ENCODE measurements at regions not wholly inside any gene's neighbourhood (a gene's known extent, or its start where the extent isn't known, plus 50 kb on each side); places are given as distances from the start of the nearest gene placed in this dataset.
"Not testable (repeated sequence)": the region's sequence is repeated elsewhere in the genome, so short reads cannot be mapped to it uniquely, and the experiment has no call there.

GRCh38 chr16:65805704-65806103 is 560.8 kb upstream of the CDH5 start:
- H3K36me3 ChIP-seq (ENCODE audit: control insufficient read depth, insufficient read depth, low read length); H3K4me3 ChIP-seq (ENCODE audit: low read depth, low read length); DNase-seq (ENCODE audit: low read depth in 4 of 6, low spot score in 6 of 6); H3K27ac ChIP-seq (ENCODE audit: low read depth, low read length); H3K4me1 ChIP-seq (ENCODE audit: control insufficient read depth, insufficient read depth, low read length); H3K27me3 ChIP-seq (ENCODE audit: control insufficient read depth, insufficient read depth, low read length); H3K9me3 ChIP-seq (ENCODE audit: control insufficient read depth, insufficient read depth, low read length): not testable (repeated sequence)

- no peak overlapping the region for H3K27ac ChIP-seq (ENCODE audit: low read depth, low read length)
- WGBS (ENCODE audit: insufficient coverage), result no CpG with 5 or more reads among the region's 3 CpGs
- no peaks in the 10 kb centered on the region for H3K4me1 ChIP-seq (ENCODE audit: control insufficient read depth, insufficient read depth, low read length)
- H3K36me3 ChIP-seq (ENCODE audit: control insufficient read depth, insufficient read depth, low read length), result no peaks in the 10 kb centered on the region
- H3K4me3 ChIP-seq (ENCODE audit: low read depth, low read length), result no peak overlapping the region
- DNase-seq (ENCODE audit: low read depth in 4 of 6, low spot score in 6 of 6), result no peak
- no peaks in the 10 kb centered on the region for H3K9me3 ChIP-seq (ENCODE audit: control insufficient read depth, insufficient read depth, low read length)
- no peaks in the 10 kb centered on the region for H3K27me3 ChIP-seq (ENCODE audit: control insufficient read depth, insufficient read depth, low read length)
Observed at GRCh38 chr16:65796481-65796880, 570.0 kb upstream of the CDH5 start.

GRCh38 chr16:65794973-65795372 is 571.5 kb upstream of the CDH5 start:
- no peak for DNase-seq (ENCODE audit: low read depth in 4 of 6, low spot score in 6 of 6)
- no CpG with 5 or more reads among the region's 1 CpG for WGBS (ENCODE audit: insufficient coverage)

GRCh38 chr16:65793781-65794180 is 572.7 kb upstream of the CDH5 start:
- no peak for DNase-seq (ENCODE audit: low read depth in 4 of 6, low spot score in 6 of 6)
- WGBS (ENCODE audit: insufficient coverage), result 86% methylated on average over 1 of the region's 3 CpGs

More at GRCh38 chr16:65794973-65795372, 571.5 kb upstream of the CDH5 start:
- no peaks in the 10 kb centered on the region for H3K9me3 ChIP-seq (ENCODE audit: control insufficient read depth, insufficient read depth, low read length)
- no peaks in the 10 kb centered on the region for H3K36me3 ChIP-seq (ENCODE audit: control insufficient read depth, insufficient read depth, low read length)
- no peaks in the 10 kb centered on the region for H3K27me3 ChIP-seq (ENCODE audit: control insufficient read depth, insufficient read depth, low read length)
- H3K4me3 ChIP-seq (ENCODE audit: low read depth, low read length), result no peak overlapping the region
- H3K27ac ChIP-seq (ENCODE audit: low read depth, low read length), result no peak overlapping the region
- H3K4me1 ChIP-seq (ENCODE audit: control insufficient read depth, insufficient read depth, low read length), result no peaks in the 10 kb centered on the region

GRCh38 chr16:65790768-65791167 is 575.7 kb upstream of the CDH5 start:
- H3K36me3 ChIP-seq (ENCODE audit: control insufficient read depth, insufficient read depth, low read length), result no peaks in the 10 kb centered on the region
- H3K4me1 ChIP-seq (ENCODE audit: control insufficient read depth, insufficient read depth, low read length), result peaks cover 5% of the 10 kb centered on the region
- no peaks in the 10 kb centered on the region for H3K9me3 ChIP-seq (ENCODE audit: control insufficient read depth, insufficient read depth, low read length)
- H3K27me3 ChIP-seq (ENCODE audit: control insufficient read depth, insufficient read depth, low read length), result no peaks in the 10 kb centered on the region
- DNase-seq (ENCODE audit: low read depth in 4 of 6, low spot score in 6 of 6), result no peak
- no peak overlapping the region for H3K4me3 ChIP-seq (ENCODE audit: low read depth, low read length)
- no peak overlapping the region for H3K27ac ChIP-seq (ENCODE audit: low read depth, low read length)
- WGBS (ENCODE audit: insufficient coverage), result 73% methylated on average over 2 of the region's 2 CpGs

More at GRCh38 chr16:65793781-65794180, 572.7 kb upstream of the CDH5 start:
- Histone ChIP-seq H3K27me3 (ENCODE audit: control insufficient read depth, insufficient read depth, low read length) (no peaks in the 10 kb centered on the region), H3K4me1 (ENCODE audit: control insufficient read depth, insufficient read depth, low read length) (no peaks in the 10 kb centered on the region), H3K9me3 (ENCODE audit: control insufficient read depth, insufficient read depth, low read length) (no peaks in the 10 kb centered on the region), H3K36me3 (ENCODE audit: control insufficient read depth, insufficient read depth, low read length) (no peaks in the 10 kb centered on the region), H3K4me3 (ENCODE audit: low read depth, low read length) (no peak overlapping the region), H3K27ac (ENCODE audit: low read depth, low read length) (no peak overlapping the region)

GRCh38 chr16:65789161-65789945 is 577.1 kb upstream of the CDH5 start:
- Histone ChIP-seq H3K36me3 (ENCODE audit: control insufficient read depth, insufficient read depth, low read length) (no peaks in the 10 kb centered on the region), H3K27me3 (ENCODE audit: control insufficient read depth, insufficient read depth, low read length) (no peaks in the 10 kb centered on the region), H3K4me3 (ENCODE audit: low read depth, low read length) (no peak overlapping the region), H3K9me3 (ENCODE audit: control insufficient read depth, insufficient read depth, low read length) (no peaks in the 10 kb centered on the region), H3K27ac (ENCODE audit: low read depth, low read length) (no peak overlapping the region), H3K4me1 (ENCODE audit: control insufficient read depth, insufficient read depth, low read length) (peaks cover 5% of the 10 kb centered on the region)
- no CpG with 5 or more reads among the region's 2 CpGs for WGBS (ENCODE audit: insufficient coverage)
- no peak for DNase-seq (ENCODE audit: low read depth in 4 of 6, low spot score in 6 of 6)

- no peak for DNase-seq (ENCODE audit: low read depth in 4 of 6, low spot score in 6 of 6)
- no peaks in the 10 kb centered on the region for H3K9me3 ChIP-seq (ENCODE audit: control insufficient read depth, insufficient read depth, low read length)
- H3K27me3 ChIP-seq (ENCODE audit: control insufficient read depth, insufficient read depth, low read length), result no peaks in the 10 kb centered on the region
- WGBS (ENCODE audit: insufficient coverage), result 90% methylated on average over 2 of the region's 4 CpGs
- H3K4me3 ChIP-seq (ENCODE audit: low read depth, low read length), result no peak overlapping the region
- no peak overlapping the region for H3K27ac ChIP-seq (ENCODE audit: low read depth, low read length)
- peaks cover 5% of the 10 kb centered on the region for H3K4me1 ChIP-seq (ENCODE audit: control insufficient read depth, insufficient read depth, low read length)
- H3K36me3 ChIP-seq (ENCODE audit: control insufficient read depth, insufficient read depth, low read length), result no peaks in the 10 kb centered on the region
Observed at GRCh38 chr16:65788434-65789140, 577.9 kb upstream of the CDH5 start.

- H3K36me3 ChIP-seq (ENCODE audit: control insufficient read depth, insufficient read depth, low read length), result no peaks in the 10 kb centered on the region
- peak in 2 of 6 donors; percentile 33 to 69 for DNase-seq (ENCODE audit: low read depth in 4 of 6, low spot score in 6 of 6)
- H3K4me3 ChIP-seq (ENCODE audit: low read depth, low read length), result no peak overlapping the region
- peaks cover 5% of the 10 kb centered on the region for H3K4me1 ChIP-seq (ENCODE audit: control insufficient read depth, insufficient read depth, low read length)
- 52% methylated on average over 5 of the region's 11 CpGs for WGBS (ENCODE audit: insufficient coverage)
- no peaks in the 10 kb centered on the region for H3K9me3 ChIP-seq (ENCODE audit: control insufficient read depth, insufficient read depth, low read length)
- no peak overlapping the region for H3K27ac ChIP-seq (ENCODE audit: low read depth, low read length)
- no peaks in the 10 kb centered on the region for H3K27me3 ChIP-seq (ENCODE audit: control insufficient read depth, insufficient read depth, low read length)
Observed at GRCh38 chr16:65787921-65788320, 578.6 kb upstream of the CDH5 start.

- WGBS (ENCODE audit: insufficient coverage), result 0% methylated on average over 1 of the region's 5 CpGs
- DNase-seq (ENCODE audit: low read depth in 4 of 6, low spot score in 6 of 6), result peak in 1 of 6 donors; percentile 73
Observed at GRCh38 chr16:65786916-65787315, 579.6 kb upstream of the CDH5 start.

More at GRCh38 chr16:65786916-65787315, 579.6 kb upstream of the CDH5 start:
- Histone ChIP-seq H3K4me3 (ENCODE audit: low read depth, low read length) (no peak overlapping the region), H3K27ac (ENCODE audit: low read depth, low read length) (no peak overlapping the region), H3K36me3 (ENCODE audit: control insufficient read depth, insufficient read depth, low read length) (no peaks in the 10 kb centered on the region), H3K27me3 (ENCODE audit: control insufficient read depth, insufficient read depth, low read length) (no peaks in the 10 kb centered on the region), H3K4me1 (ENCODE audit: control insufficient read depth, insufficient read depth, low read length) (peaks cover 8% of the 10 kb centered on the region), H3K9me3 (ENCODE audit: control insufficient read depth, insufficient read depth, low read length) (no peaks in the 10 kb centered on the region)
